ENCODE measurements at regions not wholly inside any gene's neighbourhood (a gene's known extent, or its start where the extent isn't known, plus 50 kb on each side); places are given as distances from the start of the nearest gene placed in this dataset.

- Histone ChIP-seq H3K4me1 (no peaks in the 10 kb centered on the region), H3K27me3 (no peaks in the 10 kb centered on the region), H3K36me3 (replicated peaks in 1 of 2; ENCODE audit: insufficient read depth in 1 of 2, low read depth in 2 of 2) (no peaks in the 10 kb centered on the region), H3K27ac (no peak overlapping the region), H3K4me3 (no peak overlapping the region), H3K9me3 (no peaks in the 10 kb centered on the region)
- intact Hi-C loops (cut with DNase I) = no loop called here
- ATAC-seq (no peak), DNase-seq (no peak)
- TF ChIP-seq POLR2A (IDR thresholded peaks at IDR 0.05) = no peak
- TF ChIP-seq, protein P1, sequence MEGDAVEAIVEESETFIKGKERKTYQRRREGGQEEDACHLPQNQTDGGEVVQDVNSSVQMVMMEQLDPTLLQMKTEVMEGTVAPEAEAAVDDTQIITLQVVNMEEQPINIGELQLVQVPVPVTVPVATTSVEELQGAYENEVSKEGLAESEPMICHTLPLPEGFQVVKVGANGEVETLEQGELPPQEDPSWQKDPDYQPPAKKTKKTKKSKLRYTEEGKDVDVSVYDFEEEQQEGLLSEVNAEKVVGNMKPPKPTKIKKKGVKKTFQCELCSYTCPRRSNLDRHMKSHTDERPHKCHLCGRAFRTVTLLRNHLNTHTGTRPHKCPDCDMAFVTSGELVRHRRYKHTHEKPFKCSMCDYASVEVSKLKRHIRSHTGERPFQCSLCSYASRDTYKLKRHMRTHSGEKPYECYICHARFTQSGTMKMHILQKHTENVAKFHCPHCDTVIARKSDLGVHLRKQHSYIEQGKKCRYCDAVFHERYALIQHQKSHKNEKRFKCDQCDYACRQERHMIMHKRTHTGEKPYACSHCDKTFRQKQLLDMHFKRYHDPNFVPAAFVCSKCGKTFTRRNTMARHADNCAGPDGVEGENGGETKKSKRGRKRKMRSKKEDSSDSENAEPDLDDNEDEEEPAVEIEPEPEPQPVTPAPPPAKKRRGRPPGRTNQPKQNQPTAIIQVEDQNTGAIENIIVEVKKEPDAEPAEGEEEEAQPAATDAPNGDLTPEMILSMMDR (IDR thresholded peaks at IDR 0.05) = no peak
- WGBS, 2 donors = 67 to 74% methylated on average over 4 of the region's 4 CpGs
Observed at GRCh38 chr2:12971581-12972365, 255.0 kb downstream of the TRIB2 start.

- Histone ChIP-seq H3K36me3 (replicated peaks in 1 of 2; ENCODE audit: insufficient read depth in 1 of 2, low read depth in 2 of 2) (no peaks in the 10 kb centered on the region), H3K4me1 (peaks cover 10% of the 10 kb centered on the region), H3K9me3 (no peaks in the 10 kb centered on the region), H3K27me3 (no peaks in the 10 kb centered on the region), H3K27ac (no peak overlapping the region), H3K4me3 (no peak overlapping the region)
- DNase-seq (no peak), ATAC-seq (no peak)
- intact Hi-C loops (cut with DNase I) = no loop called here
- WGBS, 2 donors = 54 to 57% methylated on average over 4 of the region's 4 CpGs
- TF ChIP-seq, protein P1 (IDR thresholded peaks at IDR 0.05) = no peak
- TF ChIP-seq POLR2A (IDR thresholded peaks at IDR 0.05) = no peak
Observed at GRCh38 chr2:12978066-12978835, 261.5 kb downstream of the TRIB2 start.

- no peaks in the 10 kb centered on the region for H3K9me3 ChIP-seq
- WGBS, 2 donors = 87 to 90% methylated on average over 3 of the region's 3 CpGs
- peaks cover 10% of the 10 kb centered on the region for H3K4me1 ChIP-seq
- ATAC-seq = no peak
- no peaks in the 10 kb centered on the region for H3K27me3 ChIP-seq
- intact Hi-C loops (cut with DNase I) = no loop called here
- H3K27ac ChIP-seq = no peak overlapping the region
- H3K36me3 ChIP-seq (replicated peaks in 1 of 2; ENCODE audit: insufficient read depth in 1 of 2, low read depth in 2 of 2) = no peaks in the 10 kb centered on the region
- DNase-seq = no peak
- no peak for TF ChIP-seq POLR2A (IDR thresholded peaks at IDR 0.05)
- TF ChIP-seq, protein P1 (IDR thresholded peaks at IDR 0.05) = no peak
- no peak overlapping the region for H3K4me3 ChIP-seq
Observed at GRCh38 chr2:12979066-12979465, 262.3 kb downstream of the TRIB2 start.

DNA sequence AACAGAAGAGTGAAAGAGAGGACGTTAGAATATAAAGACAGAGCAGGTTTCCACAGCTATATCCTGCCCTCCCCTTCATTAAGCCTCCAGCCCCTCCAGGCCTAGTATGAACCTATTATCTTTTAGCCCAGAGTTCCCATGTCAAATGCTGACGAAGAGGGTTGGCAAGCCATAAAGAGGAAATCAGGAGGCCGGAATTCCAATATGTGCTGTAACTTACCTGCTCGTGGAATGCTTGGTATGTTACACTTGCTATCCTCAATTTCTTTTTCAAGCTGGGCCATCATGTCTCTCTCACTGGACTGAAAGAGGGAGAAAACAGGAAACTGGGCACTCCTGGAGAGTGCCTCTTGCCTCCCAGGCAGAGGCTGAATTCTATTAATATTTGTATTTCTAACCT is 264.1 kb downstream of the TRIB2 start:
- TF ChIP-seq POLR2A (IDR thresholded peaks at IDR 0.05) = no peak
- TF ChIP-seq, protein P1 (IDR thresholded peaks at IDR 0.05) = no peak
- no peak for ATAC-seq
- DNase-seq = no peak
- WGBS, 2 donors = 58 to 70% methylated on average over 4 of the region's 4 CpGs
- Histone ChIP-seq H3K4me3 (no peak overlapping the region), H3K36me3 (replicated peaks in 1 of 2; ENCODE audit: insufficient read depth in 1 of 2, low read depth in 2 of 2) (no peaks in the 10 kb centered on the region), H3K27ac (no peak overlapping the region), H3K9me3 (no peaks in the 10 kb centered on the region), H3K27me3 (no peaks in the 10 kb centered on the region), H3K4me1 (peaks cover 10% of the 10 kb centered on the region)
- intact Hi-C loops (cut with DNase I) = no loop called here

Data from body of pancreas (tissue), 4 donors.